ENCODE measurements at regions not wholly inside any gene's neighbourhood (a gene's known extent, or its start where the extent isn't known, plus 50 kb on each side); places are given as distances from the start of the nearest gene placed in this dataset.
"Not testable (repeated sequence)": the region's sequence is repeated elsewhere in the genome, so short reads cannot be mapped to it uniquely, and the experiment has no call there.

GRCh38 chr12:97005174-97005573 lies 98.1 kb downstream of the NEDD1 start:
- DNase-seq (ENCODE audit: low read depth in 4 of 4, low spot score in 3 of 4) = no peak

GRCh38 chr12:97005646-97006045 lies 98.6 kb downstream of the NEDD1 start:
- no peak for DNase-seq (ENCODE audit: low read depth in 4 of 4, low spot score in 3 of 4)

DNA sequence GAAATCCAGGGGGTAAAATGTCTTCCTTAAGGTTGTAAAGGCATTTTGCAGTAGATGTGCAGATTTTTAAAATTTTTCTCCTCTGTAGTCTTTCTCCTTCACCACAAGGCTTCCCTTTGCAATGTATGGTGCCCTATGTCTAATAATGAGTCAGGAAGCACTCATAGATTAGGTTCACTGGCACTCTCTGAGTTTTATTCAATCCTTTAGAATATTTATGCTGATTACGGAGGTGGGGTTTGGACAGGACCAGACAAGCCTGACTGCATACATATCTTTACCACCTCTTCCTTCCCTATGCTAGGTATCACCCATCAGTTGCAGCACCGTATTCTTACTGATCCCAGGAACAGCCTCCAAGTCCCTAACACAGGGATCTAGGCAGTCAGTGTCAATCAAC lies 99.5 kb downstream of the NEDD1 start:
- DNase-seq (ENCODE audit: low read depth in 4 of 4, low spot score in 3 of 4) = no peak

GRCh38 chr12:97016163-97016562 lies 109.1 kb downstream of the NEDD1 start:
- DNase-seq (ENCODE audit: low read depth in 4 of 4, low spot score in 3 of 4) = no peak

GRCh38 chr12:97017213-97017612 lies 110.2 kb downstream of the NEDD1 start:
- DNase-seq (ENCODE audit: low read depth in 4 of 4, low spot score in 3 of 4) = no peak

DNA sequence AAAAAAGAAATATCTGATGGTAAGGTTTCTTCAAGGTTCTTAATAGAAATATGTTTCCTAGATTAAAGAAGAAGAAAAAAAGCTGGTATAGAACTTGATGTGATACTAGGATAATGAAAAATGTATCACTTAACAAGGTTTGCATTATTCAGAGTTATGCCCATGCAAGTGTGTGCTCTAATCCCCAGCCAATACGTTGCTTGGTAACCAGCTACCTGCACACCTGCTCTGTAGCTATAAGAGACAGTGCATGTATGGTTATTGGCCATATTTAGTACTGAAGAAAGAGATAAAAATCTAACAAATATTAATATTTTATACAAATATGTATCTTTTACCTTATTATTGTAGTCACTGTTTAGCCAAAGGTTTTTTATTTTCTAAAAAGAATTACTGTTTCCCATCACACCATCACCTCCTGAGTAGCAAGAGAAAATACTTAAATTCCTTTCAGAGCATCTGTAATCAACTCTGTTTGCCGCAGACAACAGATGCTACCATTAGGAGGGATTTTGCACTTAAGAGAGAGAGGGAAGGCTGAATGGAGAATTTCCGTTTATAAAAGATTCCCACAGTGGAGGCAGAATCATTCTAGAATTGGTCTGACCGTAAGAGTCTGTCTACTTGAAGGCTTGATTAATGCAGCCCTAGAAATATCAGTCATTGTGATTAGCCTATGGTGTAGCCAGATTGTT lies 115.6 kb downstream of the NEDD1 start:
- DNase-seq (ENCODE audit: low read depth in 4 of 4, low spot score in 3 of 4) = no peak

- no peak for DNase-seq (ENCODE audit: low read depth in 4 of 4, low spot score in 3 of 4)
Observed at GRCh38 chr12:97024393-97024792, 117.3 kb downstream of the NEDD1 start.

DNA sequence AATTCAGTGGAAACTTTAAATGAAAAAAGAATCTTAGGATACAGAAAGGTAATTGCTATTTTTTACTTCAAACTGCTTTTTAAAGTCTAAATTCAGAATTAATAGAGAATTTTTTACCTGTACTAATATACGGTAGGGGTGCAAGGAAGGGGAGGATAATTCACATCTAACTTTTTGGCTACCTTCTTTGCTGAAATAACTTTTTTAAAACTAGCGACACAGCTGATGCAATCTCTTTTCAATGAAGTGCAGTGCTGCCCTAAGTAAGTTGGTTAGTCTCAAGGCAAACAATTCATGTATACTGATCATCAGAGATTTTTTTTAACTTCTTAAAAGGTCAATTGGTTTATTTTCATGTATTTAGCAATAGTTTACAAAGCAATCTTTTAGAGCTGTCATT lies 119.8 kb downstream of the NEDD1 start:
- DNase-seq (ENCODE audit: low read depth in 4 of 4, low spot score in 3 of 4) = no peak

DNA sequence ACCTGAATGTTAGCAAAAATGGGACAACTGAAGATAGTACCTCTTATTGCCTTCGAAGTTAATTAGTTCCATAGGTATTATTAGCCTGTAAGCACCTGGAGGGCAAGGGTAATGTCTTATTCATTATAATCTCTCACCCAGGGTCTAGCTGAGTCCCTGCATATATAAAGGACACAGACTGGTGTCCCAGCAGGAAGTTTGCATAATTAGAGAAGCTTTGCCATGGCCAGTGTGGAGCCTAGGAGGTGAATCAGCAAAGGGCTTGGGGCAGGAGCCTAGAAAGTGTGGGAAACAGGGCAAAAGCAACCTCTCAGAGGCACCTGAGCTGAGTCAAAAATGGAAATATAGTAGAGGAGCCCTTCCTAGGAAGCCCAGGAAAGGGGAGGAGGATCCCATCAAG lies 120.4 kb downstream of the NEDD1 start:
- no peak for DNase-seq (ENCODE audit: low read depth in 4 of 4, low spot score in 3 of 4)

GRCh38 chr12:97038131-97038530 lies 131.1 kb downstream of the NEDD1 start:
- no peak for DNase-seq (ENCODE audit: low read depth in 4 of 4, low spot score in 3 of 4)

DNA sequence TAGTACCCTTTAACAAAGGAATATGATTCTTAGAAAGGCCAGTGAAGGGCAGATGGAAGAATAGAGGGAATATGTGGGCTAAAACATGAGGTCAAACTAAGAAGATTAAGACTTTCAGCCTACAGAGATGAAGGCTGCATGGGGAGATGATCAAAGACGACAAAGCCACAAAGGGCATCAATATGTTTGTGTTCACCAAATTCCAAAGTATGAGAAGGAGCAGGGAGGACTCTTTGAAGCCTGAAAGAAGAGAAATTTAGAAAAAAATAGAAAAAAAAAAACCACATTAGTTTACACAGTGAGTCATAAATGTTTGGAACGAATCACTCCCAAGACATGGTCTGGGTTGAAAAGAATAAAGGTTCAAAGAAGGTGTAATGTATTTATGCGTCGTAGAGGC lies 131.8 kb downstream of the NEDD1 start:
- no peak for DNase-seq (ENCODE audit: low read depth in 4 of 4, low spot score in 3 of 4)

- no peak for DNase-seq (ENCODE audit: low read depth in 4 of 4, low spot score in 3 of 4)
Observed at GRCh38 chr12:97046901-97047300, 139.8 kb downstream of the NEDD1 start.

DNA sequence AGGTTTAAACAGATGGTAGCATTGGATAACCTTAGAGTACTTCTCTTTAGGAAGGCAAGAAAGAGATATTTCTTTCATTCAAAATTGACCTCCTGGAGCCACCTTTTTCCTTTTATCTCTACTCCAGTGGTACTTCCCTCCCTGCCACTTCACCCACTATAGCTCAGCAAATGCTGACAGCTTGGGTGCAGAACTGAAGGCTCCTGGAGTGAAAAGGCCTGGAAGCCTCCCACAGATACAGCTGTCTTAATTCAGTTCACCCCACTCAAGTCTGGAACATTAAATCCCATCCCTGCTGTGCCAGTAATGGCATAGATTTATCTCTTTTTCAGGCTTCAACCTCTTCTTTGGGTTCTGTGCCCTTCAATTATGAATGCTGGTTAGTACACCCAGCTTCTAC lies 140.3 kb downstream of the NEDD1 start:
- no peak for DNase-seq (ENCODE audit: low read depth in 4 of 4, low spot score in 3 of 4)

DNA sequence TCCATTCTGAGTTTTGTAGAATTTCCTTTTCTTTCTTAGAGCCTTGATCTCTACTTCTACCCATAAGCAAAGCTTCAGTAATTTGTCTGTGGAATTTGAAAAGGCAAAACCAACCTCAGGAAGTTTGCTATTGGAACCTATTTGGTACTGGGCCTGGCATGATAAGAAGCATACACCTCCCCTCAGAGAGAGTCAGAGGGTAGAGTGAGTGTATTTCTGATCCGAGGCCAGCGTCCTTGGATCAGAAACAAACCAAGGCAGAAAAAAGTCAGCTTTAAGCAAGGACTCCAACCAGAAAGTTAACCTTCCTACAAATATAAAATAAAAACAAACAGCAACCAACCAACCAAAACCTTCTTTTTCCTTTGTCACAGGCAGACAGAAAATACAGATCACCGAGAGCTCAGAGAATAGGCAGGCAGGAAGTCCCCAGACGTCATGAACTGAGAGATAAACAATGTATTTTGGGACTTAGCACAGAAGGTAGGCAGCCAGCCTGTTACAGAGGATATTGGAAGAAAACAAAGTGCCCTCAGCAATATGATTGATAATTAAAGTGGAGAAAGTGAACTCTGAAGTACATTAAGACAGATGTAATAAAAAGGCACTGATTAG lies 141.5 kb downstream of the NEDD1 start:
- no peak for DNase-seq (ENCODE audit: low read depth in 4 of 4, low spot score in 3 of 4)

GRCh38 chr12:97050509-97050908 lies 143.5 kb downstream of the NEDD1 start:
- DNase-seq (ENCODE audit: low read depth in 4 of 4, low spot score in 3 of 4) = no peak

DNA sequence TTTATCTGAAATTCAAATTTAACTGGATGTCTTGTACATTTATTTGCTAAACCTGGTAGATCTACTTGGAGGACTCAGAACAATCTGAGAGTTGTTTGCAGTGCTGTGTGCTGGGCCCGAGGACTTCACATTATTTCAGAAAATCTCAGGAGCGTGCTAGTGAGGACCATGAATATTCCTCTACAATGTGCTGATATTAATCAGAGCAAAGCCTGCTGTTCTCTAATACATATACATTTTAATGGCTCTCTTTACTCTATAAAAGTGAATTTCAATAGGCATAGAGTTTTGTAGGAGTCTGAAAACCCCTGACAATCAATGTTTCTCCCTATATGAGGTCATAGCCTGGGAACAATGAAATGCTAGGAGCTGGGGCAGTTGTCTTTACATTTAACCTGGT lies 144.3 kb downstream of the NEDD1 start:
- DNase-seq (ENCODE audit: low read depth in 4 of 4, low spot score in 3 of 4) = no peak

- no peak for DNase-seq (ENCODE audit: low read depth in 4 of 4, low spot score in 3 of 4)
Observed at GRCh38 chr12:97061171-97061570, 154.1 kb downstream of the NEDD1 start.

GRCh38 chr12:97063292-97063935 lies 156.4 kb downstream of the NEDD1 start:
- DNase-seq (ENCODE audit: low read depth in 4 of 4, low spot score in 3 of 4) = no peak

DNA sequence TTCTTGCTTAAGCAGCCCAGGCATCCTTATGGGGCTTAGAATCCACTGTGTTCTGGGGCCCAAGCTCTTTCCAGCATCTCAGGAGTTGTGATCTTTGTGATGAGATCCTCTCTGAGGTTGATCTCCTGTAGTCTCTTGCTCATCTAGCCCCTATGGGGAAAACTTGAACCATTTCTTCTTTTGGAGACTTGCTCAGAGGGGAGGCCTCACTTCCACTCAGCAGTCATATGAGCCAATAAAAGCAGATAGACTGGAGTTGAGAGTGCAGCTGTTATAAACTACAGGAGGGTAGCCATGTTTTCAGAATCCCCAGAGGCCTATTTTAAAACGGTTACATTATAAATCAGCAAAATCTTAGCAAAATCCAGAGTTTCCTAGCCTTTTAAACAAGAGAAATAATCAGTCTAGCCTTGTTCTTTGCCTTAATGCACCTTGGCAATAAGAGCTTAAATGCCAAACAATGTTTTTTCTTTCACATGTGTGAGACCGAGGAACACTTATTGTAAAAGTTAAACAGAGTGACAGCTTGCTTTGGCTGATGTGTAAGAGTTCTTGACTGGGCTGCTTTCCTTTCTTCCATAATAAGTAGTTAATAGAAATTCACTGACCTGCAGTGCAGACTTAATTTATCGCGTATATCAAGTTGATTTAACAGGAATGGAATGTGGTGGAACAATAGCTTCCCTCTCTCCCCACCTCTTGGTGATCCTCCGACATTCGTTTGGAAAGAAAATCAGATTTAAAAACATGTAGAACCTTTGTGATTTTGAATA lies 168.3 kb downstream of the NEDD1 start:
- DNase-seq (ENCODE audit: low read depth in 4 of 4, low spot score in 3 of 4) = peak; percentile 12 to 39 (median 33)

DNA sequence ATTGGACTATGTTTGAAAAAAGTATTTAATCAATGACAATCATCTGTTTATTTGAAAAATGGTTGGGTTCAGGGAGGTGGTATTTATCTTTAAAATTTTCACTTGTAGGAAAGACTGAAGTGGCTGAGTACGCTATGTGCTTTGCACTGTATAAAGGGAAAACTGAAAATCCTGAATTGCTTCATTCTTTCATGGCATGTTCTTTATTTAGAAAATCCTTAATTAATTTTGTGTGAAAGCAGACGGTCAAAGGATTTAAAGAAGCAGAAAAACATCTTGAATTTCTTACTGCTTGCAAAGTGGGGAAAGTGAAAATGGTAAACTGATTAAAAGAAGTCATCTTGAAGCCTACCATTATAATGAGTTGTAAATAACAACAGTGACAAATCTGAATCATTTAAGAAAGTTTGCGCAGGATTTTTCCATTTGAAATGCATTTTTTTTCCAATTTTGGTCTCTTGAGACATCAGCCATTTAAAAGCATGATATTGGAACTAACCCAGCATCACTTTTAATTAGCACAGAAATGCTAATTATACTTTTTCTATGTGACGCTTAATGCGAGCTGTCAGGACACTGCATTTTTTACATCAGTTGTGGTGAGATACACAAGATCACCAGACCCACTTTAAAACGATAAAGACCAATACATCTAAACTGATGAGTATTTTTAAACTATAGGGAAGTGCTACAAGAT lies 169.0 kb downstream of the NEDD1 start:
- DNase-seq (ENCODE audit: low read depth in 4 of 4, low spot score in 3 of 4) = peak in 1 of 4 donors; percentile 18

DNA sequence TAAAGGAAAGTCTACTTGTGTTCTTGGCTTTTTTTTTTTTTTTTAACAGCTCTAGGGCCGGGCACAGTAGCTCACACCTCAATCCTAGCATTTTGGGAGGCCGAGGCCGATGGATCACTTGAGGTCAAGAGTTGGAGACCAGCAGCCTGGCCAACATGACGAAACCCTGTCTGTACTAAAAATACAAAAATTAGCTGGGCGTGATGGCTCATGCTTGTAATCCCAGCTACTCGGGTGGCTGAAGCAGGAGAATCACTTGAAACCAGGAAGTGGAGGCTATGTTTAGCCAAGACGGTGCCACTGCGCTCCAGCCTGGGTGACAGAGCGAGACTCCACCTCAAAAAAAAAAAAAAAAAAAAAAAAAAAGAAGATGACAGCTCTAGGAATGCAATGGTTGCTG lies 169.9 kb downstream of the NEDD1 start:
- not testable (repeated sequence) for DNase-seq (ENCODE audit: low read depth in 4 of 4, low spot score in 3 of 4)
